A549 (cell line): ENCODE measurements at regions not wholly inside any gene's neighbourhood (a gene's known extent, or its start where the extent isn't known, plus 50 kb on each side); places are given as distances from the start of the nearest gene placed in this dataset.

ENCODE experiments used
- CTCF ChIP-seq: fragments of >200 bp; sonication (Bioruptor Twin); formaldehyde crosslinking; IDR thresholded peaks from 3 replicates; pipeline ENCODE4 v1.5.1; 2016
- E2F6 ChIP-seq: IDR thresholded peaks from 2 replicates; pipeline ENCODE4 v1.6.1; 2012; ENCODE audit warnings: low read depth, borderline replicate concordance
- POLR2A ChIP-seq: IDR thresholded peaks from 2 replicates; pipeline ENCODE4 v1.6.1; 2012; ENCODE audit warnings: mild to moderate bottlenecking, low read length
- TP53 ChIP-seq: fragments of 250-450 bp; sonication (Bioruptor Pico); IDR thresholded peaks from 2 replicates; pipeline ENCODE4 v1.5.0; 2021; ENCODE audit warnings: mild to moderate bottlenecking, moderate library complexity

DNA sequence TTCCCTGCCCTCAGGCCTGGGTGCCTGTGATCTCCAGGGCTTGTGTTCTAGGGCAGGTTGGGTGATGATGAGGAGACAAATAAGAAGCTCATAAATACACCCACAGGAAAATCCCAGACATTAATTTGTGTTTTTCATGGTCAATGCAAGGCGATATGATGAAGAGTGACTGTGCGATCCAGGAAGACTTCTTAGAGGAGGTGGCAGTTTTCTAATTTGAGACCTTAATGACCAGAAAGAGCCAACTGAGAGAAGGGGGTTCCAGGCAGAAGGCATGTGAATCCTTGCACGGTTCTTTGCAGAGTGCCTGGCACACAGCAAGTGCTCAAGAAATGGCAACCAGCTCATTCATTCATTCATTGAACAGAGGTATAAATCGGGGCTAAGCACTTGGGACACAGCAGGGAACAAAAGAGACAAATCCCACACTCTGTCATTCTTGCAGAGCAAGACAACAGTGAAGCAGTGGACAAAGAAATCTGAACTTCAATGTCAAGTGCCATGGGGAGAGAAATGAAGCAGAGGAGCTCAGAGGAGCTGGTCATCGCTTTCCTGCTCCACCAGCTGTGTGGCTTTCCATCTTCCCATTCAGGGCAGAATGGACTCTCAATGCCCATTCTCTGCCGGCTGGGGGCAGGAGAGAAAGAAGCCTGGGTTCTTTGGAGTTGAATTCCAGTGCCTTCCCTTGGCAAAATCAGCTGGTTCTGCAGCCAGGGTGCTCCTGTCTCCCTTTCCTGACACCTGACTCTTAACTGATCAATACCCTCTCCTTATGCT, 128.3 kb downstream of the AACS start:
- TF ChIP-seq CTCF (no peak), POLR2A (no peak), TP53 (no peak), E2F6 (no peak)
